ENCODE measurements at regions not wholly inside any gene's neighbourhood (a gene's known extent, or its start where the extent isn't known, plus 50 kb on each side); places are given as distances from the start of the nearest gene placed in this dataset.

- Histone ChIP-seq H3K36me3 (replicated peaks in 1 of 2; ENCODE audit: control extremely low read depth in 1 of 2, control insufficient read depth in 1 of 2, extremely low read depth in 1 of 2, insufficient read depth in 2 of 2, low read length in 1 of 2) (no peaks in the 10 kb centered on the region), H3K27me3 (replicated peaks in 1 of 4; ENCODE audit: control extremely low read depth in 1 of 4, control insufficient read depth in 3 of 4, insufficient read depth in 4 of 4, low read length in 3 of 4) (no peaks in the 10 kb centered on the region), H3K9ac (ENCODE audit: low read length) (no peak overlapping the region), H3K9me3 (ENCODE audit: control extremely low read depth in 1 of 3, control insufficient read depth in 2 of 3, insufficient read depth in 1 of 3, low read length in 2 of 3) (no peaks in the 10 kb centered on the region), H2AFZ (ENCODE audit: insufficient read depth, low read depth, low read length, poor library complexity, severe bottlenecking) (no peak overlapping the region), H3K4me1 (ENCODE audit: control insufficient read depth in 2 of 2, insufficient read depth in 2 of 2, low read length in 2 of 2) (no peaks in the 10 kb centered on the region), H3K4me2 (replicated peaks; ENCODE audit: low read depth, low read length, poor library complexity, severe bottlenecking) (no peak overlapping the region), H3K79me2 (ENCODE audit: control insufficient read depth, insufficient read depth, low read length) (no peaks in the 10 kb centered on the region), H3K4me3 (ENCODE audit: control extremely low read depth in 1 of 5, extremely low read depth in 1 of 5, insufficient read depth in 1 of 5, low read depth in 2 of 5, low read length in 4 of 5) (no peak overlapping the region), H4K20me1 (ENCODE audit: control insufficient read depth, insufficient read depth, low read length, poor library complexity, severe bottlenecking) (no peaks in the 10 kb centered on the region), H3K27ac (ENCODE audit: low read length in 2 of 2) (no peak overlapping the region)
- peaks cover 5% of the 10 kb centered on the region for H3K27me3 Mint-ChIP-seq
- no peaks in the 10 kb centered on the region for H3K4me1 Mint-ChIP-seq
- TF ChIP-seq EZH2 (IDR thresholded peaks at IDR 0.05; ENCODE audit: borderline replicate concordance, insufficient read depth, low read depth, low read length, poor library complexity, severe bottlenecking) (no peak), CTCF (IDR thresholded peaks at IDR 0.05) (no peak)
- no peak overlapping the region for H3K27ac Mint-ChIP-seq
- 100% methylated on average over 1 of the region's 2 CpGs for WGBS (ENCODE audit: insufficient coverage)
- ChIA-PET CTCF (no interaction called here), POLR2A (no interaction called here)
- intact Hi-C loops (cut with micrococcal nuclease), result no loop called here
- H3K9me3 Mint-ChIP-seq (ENCODE audit: insufficient read depth), result no peaks in the 10 kb centered on the region
- ATAC-seq (ENCODE audit: low read depth) (no peak), DNase-seq (no peak)
- no peak overlapping the region for H3K4me3 Mint-ChIP-seq
These were observed 473.7 kb upstream of the KLF4 start for GRCh38 chr9:107963246-107963645.

- H3K9me3 ChIP-seq (ENCODE audit: control extremely low read depth in 1 of 3, control insufficient read depth in 2 of 3, insufficient read depth in 1 of 3, low read length in 2 of 3), result no peaks in the 10 kb centered on the region
- no peaks in the 10 kb centered on the region for H3K36me3 ChIP-seq (replicated peaks in 1 of 2; ENCODE audit: control extremely low read depth in 1 of 2, control insufficient read depth in 1 of 2, extremely low read depth in 1 of 2, insufficient read depth in 2 of 2, low read length in 1 of 2)
- 100% methylated on average over 1 of the region's 2 CpGs for WGBS (ENCODE audit: insufficient coverage)
- POLR2A ChIA-PET, result no interaction called here
- no peaks in the 10 kb centered on the region for H3K27me3 ChIP-seq (replicated peaks in 1 of 4; ENCODE audit: control extremely low read depth in 1 of 4, control insufficient read depth in 3 of 4, insufficient read depth in 4 of 4, low read length in 3 of 4)
- DNase-seq (no peak), ATAC-seq (ENCODE audit: low read depth) (no peak)
- Mint-ChIP-seq H3K4me1 (no peaks in the 10 kb centered on the region), H3K4me3 (no peak overlapping the region), H3K27me3 (no peaks in the 10 kb centered on the region), H3K27ac (no peak overlapping the region), H3K9me3 (ENCODE audit: insufficient read depth) (no peaks in the 10 kb centered on the region)
- no peaks in the 10 kb centered on the region for H3K4me1 ChIP-seq (ENCODE audit: control insufficient read depth in 2 of 2, insufficient read depth in 2 of 2, low read length in 2 of 2)
- H2AFZ ChIP-seq (ENCODE audit: insufficient read depth, low read depth, low read length, poor library complexity, severe bottlenecking), result no peak overlapping the region
- CTCF ChIA-PET, result interaction anchor here (1.2 kb wide), 1 partner anchor 18 kb away, joined by 3 read pairs; no protein-coding TSS in a partner anchor
- no peak overlapping the region for H3K9ac ChIP-seq (ENCODE audit: low read length)
- H3K79me2 ChIP-seq (ENCODE audit: control insufficient read depth, insufficient read depth, low read length), result no peaks in the 10 kb centered on the region
- TF ChIP-seq CTCF (IDR thresholded peaks at IDR 0.05) (no peak), EZH2 (IDR thresholded peaks at IDR 0.05; ENCODE audit: borderline replicate concordance, insufficient read depth, low read depth, low read length, poor library complexity, severe bottlenecking) (no peak)
- H4K20me1 ChIP-seq (ENCODE audit: control insufficient read depth, insufficient read depth, low read length, poor library complexity, severe bottlenecking), result no peaks in the 10 kb centered on the region
- no peak overlapping the region for H3K27ac ChIP-seq (ENCODE audit: low read length in 2 of 2)
- intact Hi-C loops (cut with micrococcal nuclease), result no loop called here
- no peak overlapping the region for H3K4me2 ChIP-seq (replicated peaks; ENCODE audit: low read depth, low read length, poor library complexity, severe bottlenecking)
- no peak overlapping the region for H3K4me3 ChIP-seq (ENCODE audit: control extremely low read depth in 1 of 5, extremely low read depth in 1 of 5, insufficient read depth in 1 of 5, low read depth in 2 of 5, low read length in 4 of 5)
These were observed 471.3 kb upstream of the KLF4 start for GRCh38 chr9:107960916-107961315.

Measured in B cell (primary cell).